ENCODE measurements at regions not wholly inside any gene's neighbourhood (a gene's known extent, or its start where the extent isn't known, plus 50 kb on each side); places are given as distances from the start of the nearest gene placed in this dataset.

DNA sequence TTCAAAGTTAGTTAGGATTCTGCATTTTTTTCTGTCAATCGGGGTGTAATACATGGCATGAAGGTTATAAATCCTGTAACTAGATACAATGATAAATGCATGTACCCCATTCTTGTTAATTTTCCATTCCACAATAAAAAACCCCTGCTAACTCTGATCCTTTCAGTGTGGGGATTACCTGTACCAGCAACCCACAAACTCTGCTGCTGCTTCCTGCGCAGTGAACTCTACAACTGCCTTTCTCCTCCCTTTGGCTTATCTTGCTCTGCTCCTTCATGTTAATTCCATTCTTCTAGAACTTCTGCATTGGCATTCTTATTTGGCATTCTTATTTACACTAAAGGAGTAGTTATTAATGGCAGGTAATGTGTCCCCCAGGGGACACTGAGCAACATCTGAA is 273.1 kb downstream of the KLF12 start:
- TF ChIP-seq, protein P1, sequence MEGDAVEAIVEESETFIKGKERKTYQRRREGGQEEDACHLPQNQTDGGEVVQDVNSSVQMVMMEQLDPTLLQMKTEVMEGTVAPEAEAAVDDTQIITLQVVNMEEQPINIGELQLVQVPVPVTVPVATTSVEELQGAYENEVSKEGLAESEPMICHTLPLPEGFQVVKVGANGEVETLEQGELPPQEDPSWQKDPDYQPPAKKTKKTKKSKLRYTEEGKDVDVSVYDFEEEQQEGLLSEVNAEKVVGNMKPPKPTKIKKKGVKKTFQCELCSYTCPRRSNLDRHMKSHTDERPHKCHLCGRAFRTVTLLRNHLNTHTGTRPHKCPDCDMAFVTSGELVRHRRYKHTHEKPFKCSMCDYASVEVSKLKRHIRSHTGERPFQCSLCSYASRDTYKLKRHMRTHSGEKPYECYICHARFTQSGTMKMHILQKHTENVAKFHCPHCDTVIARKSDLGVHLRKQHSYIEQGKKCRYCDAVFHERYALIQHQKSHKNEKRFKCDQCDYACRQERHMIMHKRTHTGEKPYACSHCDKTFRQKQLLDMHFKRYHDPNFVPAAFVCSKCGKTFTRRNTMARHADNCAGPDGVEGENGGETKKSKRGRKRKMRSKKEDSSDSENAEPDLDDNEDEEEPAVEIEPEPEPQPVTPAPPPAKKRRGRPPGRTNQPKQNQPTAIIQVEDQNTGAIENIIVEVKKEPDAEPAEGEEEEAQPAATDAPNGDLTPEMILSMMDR (IDR thresholded peaks at IDR 0.05; ENCODE audit: low read length): no peak
- no peak for TF ChIP-seq EZH2 (IDR thresholded peaks at IDR 0.05; ENCODE audit: borderline replicate concordance, low read length)
